GM12865 (cell line): ENCODE measurements at regions not wholly inside any gene's neighbourhood (a gene's known extent, or its start where the extent isn't known, plus 50 kb on each side); places are given as distances from the start of the nearest gene placed in this dataset.

Source experiments
- DNase-seq: peaks from one replicate; pipeline ENCODE4 v3.0.0; 2010; ENCODE audit warnings: low read depth
- H3K4me3 ChIP-seq: 2 replicates; pipeline ENCODE4 v1.5.1; 2011; ENCODE audit warnings: mild to moderate bottlenecking, low read depth, low read length, control low read depth
- CTCF ChIP-seq: IDR thresholded peaks from 2 replicates; pipeline ENCODE4 v1.5.1; 2011; ENCODE audit warnings: low read length, control low read depth, low read depth, inconsistent platforms; ENCODE audit not compliant: insufficient read depth; ENCODE audit errors: missing control alignments

- no peak overlapping the region for H3K4me3 ChIP-seq
- DNase-seq = no peak
- no peak for TF ChIP-seq CTCF
Measured at GRCh38 chr2:145114726-145115125, 594.8 kb upstream of the ZEB2 start.

GRCh38 chr2:145112467-145112866 lies 592.5 kb upstream of the ZEB2 start:
- no peak for DNase-seq
- TF ChIP-seq CTCF = no peak
- H3K4me3 ChIP-seq = no peak overlapping the region

- no peak for DNase-seq
- no peak overlapping the region for H3K4me3 ChIP-seq
- no peak for TF ChIP-seq CTCF
Measured at GRCh38 chr2:145110668-145111356, 590.9 kb upstream of the ZEB2 start.

GRCh38 chr2:145108959-145109710 lies 589.2 kb upstream of the ZEB2 start:
- TF ChIP-seq CTCF = no peak
- no peak overlapping the region for H3K4me3 ChIP-seq
- no peak for DNase-seq

GRCh38 chr2:145108361-145108778 lies 588.5 kb upstream of the ZEB2 start:
- TF ChIP-seq CTCF = no peak
- no peak overlapping the region for H3K4me3 ChIP-seq
- DNase-seq = no peak

GRCh38 chr2:145106293-145106692 lies 586.4 kb upstream of the ZEB2 start:
- DNase-seq = no peak
- no peak overlapping the region for H3K4me3 ChIP-seq
- no peak for TF ChIP-seq CTCF
